ENCODE measurements at regions not wholly inside any gene's neighbourhood (a gene's known extent, or its start where the extent isn't known, plus 50 kb on each side); places are given as distances from the start of the nearest gene placed in this dataset.

GRCh38 chr2:773256-774160, 96.3 kb upstream of the TMEM18 start:
- TF ChIP-seq CTCF (IDR thresholded peaks at IDR 0.05) = no peak
- no peak for TF ChIP-seq POLR2A (IDR thresholded peaks at IDR 0.05)
